ENCODE measurements at regions not wholly inside any gene's neighbourhood (a gene's known extent, or its start where the extent isn't known, plus 50 kb on each side); places are given as distances from the start of the nearest gene placed in this dataset.

DNA sequence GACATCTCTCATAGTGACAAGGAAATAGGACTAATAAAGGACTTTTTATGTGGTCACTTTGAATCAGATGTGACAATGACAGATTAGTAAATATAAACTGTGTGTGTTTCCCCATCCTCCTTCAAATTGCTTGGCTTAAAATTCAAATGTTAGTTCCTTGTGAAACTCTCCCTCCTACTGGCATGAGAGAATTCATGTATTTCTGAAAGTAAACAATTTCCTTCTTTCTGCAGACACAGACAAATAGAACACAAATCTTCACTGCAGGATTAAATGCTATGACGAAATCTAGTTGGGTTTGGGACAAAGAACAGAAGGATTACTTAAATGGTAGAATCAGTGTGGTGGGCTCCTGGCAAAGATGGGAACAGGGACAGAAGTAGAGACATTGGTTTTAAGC lies 328.7 kb upstream of the FAM98A start:
- TF ChIP-seq, protein P1, sequence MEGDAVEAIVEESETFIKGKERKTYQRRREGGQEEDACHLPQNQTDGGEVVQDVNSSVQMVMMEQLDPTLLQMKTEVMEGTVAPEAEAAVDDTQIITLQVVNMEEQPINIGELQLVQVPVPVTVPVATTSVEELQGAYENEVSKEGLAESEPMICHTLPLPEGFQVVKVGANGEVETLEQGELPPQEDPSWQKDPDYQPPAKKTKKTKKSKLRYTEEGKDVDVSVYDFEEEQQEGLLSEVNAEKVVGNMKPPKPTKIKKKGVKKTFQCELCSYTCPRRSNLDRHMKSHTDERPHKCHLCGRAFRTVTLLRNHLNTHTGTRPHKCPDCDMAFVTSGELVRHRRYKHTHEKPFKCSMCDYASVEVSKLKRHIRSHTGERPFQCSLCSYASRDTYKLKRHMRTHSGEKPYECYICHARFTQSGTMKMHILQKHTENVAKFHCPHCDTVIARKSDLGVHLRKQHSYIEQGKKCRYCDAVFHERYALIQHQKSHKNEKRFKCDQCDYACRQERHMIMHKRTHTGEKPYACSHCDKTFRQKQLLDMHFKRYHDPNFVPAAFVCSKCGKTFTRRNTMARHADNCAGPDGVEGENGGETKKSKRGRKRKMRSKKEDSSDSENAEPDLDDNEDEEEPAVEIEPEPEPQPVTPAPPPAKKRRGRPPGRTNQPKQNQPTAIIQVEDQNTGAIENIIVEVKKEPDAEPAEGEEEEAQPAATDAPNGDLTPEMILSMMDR (IDR thresholded peaks at IDR 0.05): no peak
- TF ChIP-seq ZMAT4 (CRISPR knock-in tag; IDR thresholded peaks at IDR 0.05): no peak
- TF ChIP-seq ZNF425 (CRISPR knock-in tag; conservative IDR thresholded peaks at IDR 0.05): no peak
- TF ChIP-seq IRF2 (CRISPR knock-in tag; IDR thresholded peaks at IDR 0.05; ENCODE audit: borderline replicate concordance, low read depth): no peak
- no peak for TF ChIP-seq KAT7 (CRISPR knock-in tag; IDR thresholded peaks at IDR 0.05; ENCODE audit: borderline replicate concordance)
- TF ChIP-seq CREB1 (CRISPR knock-in tag; IDR thresholded peaks at IDR 0.05): no peak
- TF ChIP-seq, protein P2, sequence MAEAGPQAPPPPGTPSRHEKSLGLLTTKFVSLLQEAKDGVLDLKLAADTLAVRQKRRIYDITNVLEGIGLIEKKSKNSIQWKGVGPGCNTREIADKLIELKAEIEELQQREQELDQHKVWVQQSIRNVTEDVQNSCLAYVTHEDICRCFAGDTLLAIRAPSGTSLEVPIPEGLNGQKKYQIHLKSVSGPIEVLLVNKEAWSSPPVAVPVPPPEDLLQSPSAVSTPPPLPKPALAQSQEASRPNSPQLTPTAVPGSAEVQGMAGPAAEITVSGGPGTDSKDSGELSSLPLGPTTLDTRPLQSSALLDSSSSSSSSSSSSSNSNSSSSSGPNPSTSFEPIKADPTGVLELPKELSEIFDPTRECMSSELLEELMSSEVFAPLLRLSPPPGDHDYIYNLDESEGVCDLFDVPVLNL (CRISPR knock-in tag; IDR thresholded peaks at IDR 0.05; ENCODE audit: borderline replicate concordance, low read depth): no peak
- no peak for TF ChIP-seq ZNF138 (CRISPR knock-in tag; conservative IDR thresholded peaks at IDR 0.05)
- TF ChIP-seq, protein P3, sequence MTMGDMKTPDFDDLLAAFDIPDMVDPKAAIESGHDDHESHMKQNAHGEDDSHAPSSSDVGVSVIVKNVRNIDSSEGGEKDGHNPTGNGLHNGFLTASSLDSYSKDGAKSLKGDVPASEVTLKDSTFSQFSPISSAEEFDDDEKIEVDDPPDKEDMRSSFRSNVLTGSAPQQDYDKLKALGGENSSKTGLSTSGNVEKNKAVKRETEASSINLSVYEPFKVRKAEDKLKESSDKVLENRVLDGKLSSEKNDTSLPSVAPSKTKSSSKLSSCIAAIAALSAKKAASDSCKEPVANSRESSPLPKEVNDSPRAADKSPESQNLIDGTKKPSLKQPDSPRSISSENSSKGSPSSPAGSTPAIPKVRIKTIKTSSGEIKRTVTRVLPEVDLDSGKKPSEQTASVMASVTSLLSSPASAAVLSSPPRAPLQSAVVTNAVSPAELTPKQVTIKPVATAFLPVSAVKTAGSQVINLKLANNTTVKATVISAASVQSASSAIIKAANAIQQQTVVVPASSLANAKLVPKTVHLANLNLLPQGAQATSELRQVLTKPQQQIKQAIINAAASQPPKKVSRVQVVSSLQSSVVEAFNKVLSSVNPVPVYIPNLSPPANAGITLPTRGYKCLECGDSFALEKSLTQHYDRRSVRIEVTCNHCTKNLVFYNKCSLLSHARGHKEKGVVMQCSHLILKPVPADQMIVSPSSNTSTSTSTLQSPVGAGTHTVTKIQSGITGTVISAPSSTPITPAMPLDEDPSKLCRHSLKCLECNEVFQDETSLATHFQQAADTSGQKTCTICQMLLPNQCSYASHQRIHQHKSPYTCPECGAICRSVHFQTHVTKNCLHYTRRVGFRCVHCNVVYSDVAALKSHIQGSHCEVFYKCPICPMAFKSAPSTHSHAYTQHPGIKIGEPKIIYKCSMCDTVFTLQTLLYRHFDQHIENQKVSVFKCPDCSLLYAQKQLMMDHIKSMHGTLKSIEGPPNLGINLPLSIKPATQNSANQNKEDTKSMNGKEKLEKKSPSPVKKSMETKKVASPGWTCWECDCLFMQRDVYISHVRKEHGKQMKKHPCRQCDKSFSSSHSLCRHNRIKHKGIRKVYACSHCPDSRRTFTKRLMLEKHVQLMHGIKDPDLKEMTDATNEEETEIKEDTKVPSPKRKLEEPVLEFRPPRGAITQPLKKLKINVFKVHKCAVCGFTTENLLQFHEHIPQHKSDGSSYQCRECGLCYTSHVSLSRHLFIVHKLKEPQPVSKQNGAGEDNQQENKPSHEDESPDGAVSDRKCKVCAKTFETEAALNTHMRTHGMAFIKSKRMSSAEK (CRISPR knock-in tag; IDR thresholded peaks at IDR 0.05; ENCODE audit: borderline replicate concordance): no peak
- TF ChIP-seq JUN (CRISPR knock-in tag; IDR thresholded peaks at IDR 0.05): no peak
- TF ChIP-seq, protein P4, sequence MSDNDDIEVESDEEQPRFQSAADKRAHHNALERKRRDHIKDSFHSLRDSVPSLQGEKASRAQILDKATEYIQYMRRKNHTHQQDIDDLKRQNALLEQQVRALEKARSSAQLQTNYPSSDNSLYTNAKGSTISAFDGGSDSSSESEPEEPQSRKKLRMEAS (CRISPR knock-in tag; IDR thresholded peaks at IDR 0.05): no peak

Data from WTC11 (cell line).